ENCODE measurements at regions not wholly inside any gene's neighbourhood (a gene's known extent, or its start where the extent isn't known, plus 50 kb on each side); places are given as distances from the start of the nearest gene placed in this dataset.

DNA sequence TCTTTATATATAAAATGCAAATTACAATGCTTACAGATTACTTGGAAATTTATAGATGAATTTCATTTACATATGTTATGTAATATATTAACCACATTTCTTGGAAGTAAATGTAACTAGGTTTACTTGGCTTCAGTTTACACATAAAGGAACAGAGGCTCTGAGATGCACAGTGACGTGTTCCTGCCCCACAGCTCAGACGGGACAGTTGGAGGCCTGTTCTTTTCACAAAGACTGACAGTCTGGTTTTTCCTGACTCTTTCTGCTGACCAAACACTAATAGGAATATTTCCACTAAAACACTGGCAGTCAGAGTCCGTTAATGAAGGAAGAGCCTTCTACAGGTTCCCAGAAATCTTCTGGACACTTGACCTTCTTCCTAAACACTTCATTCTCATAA, 336.1 kb downstream of the MFSD1 start:
- no peak for DNase-seq

GRCh38 chr3:159139326-159139725, 337.5 kb downstream of the MFSD1 start:
- DNase-seq: no peak

DNA sequence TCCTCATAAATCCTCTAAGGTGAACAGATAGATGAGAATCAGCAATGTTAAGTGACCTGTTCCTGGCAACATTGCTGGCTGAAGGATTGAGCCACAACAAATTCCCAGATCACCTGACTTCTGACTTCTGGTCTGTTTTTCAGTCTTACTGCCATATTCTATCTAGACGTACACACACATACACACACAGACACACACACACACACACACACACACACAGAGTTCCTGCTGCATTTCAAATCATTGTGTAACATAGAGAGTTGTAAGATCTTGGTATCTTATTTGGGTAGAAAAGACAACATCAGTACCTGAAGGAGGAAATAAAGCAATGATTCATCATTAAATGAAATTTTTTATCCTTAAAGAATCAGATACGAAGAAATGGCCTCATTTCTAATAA, 342.6 kb downstream of the MFSD1 start:
- no peak for DNase-seq

- DNase-seq: no peak
Measured at GRCh38 chr3:159144891-159145290, 343.0 kb downstream of the MFSD1 start.

GRCh38 chr3:159146392-159146791, 344.5 kb downstream of the MFSD1 start:
- DNase-seq: no peak

- no peak for DNase-seq
Measured at GRCh38 chr3:159146856-159147435, 345.1 kb downstream of the MFSD1 start.

GRCh38 chr3:159147813-159148212, 346.0 kb downstream of the MFSD1 start:
- no peak for DNase-seq

- no peak for DNase-seq
Measured at GRCh38 chr3:159148466-159148865, 346.6 kb downstream of the MFSD1 start.

- DNase-seq: no peak
Measured at GRCh38 chr3:159149131-159149530, 347.3 kb downstream of the MFSD1 start.

DNA sequence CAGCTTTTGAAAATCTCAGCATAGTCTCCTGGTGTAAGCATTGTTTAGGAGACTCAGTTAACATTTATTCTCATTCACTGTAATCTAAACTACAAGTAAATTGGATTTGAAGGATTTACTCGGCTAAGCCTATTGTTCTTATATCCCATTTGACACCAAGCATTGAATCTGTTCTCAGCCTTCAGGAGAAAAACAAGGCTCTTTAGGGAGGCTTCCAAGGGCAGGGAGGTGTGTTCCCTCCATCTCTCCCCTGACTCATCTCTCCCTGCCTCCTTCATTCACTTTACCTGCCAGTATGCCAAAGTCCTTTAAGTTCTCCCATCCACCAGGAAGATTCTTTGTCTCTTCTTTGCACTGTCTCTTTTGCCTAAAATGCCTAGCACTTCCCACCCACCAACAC, 347.8 kb downstream of the MFSD1 start:
- DNase-seq: no peak

DNA sequence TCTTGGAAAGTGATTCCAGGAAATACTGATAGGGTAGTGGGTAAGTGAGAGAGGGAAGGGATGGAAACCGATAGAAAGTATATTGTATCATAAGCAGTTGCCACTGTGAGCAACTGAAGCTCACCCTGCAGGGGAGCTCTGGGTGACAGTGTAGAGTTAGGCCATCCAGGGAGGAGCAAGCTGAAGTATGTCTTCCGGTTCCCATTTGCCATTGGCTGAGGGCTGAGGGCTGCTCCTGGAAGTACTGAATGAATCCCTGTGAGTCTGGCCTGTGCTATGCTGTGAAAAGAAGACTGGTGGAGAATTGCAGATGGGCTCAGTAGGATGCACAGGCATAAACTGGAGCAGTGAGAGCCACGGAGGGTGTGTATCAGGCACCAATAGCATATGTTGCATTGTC, 348.3 kb downstream of the MFSD1 start:
- DNase-seq: no peak

- DNase-seq: no peak
Measured at GRCh38 chr3:159151130-159151529, 349.3 kb downstream of the MFSD1 start.

- no peak for DNase-seq
Measured at GRCh38 chr3:159157275-159157674, 355.4 kb downstream of the MFSD1 start.

GRCh38 chr3:159158213-159158612, 356.4 kb downstream of the MFSD1 start:
- DNase-seq: no peak

- no peak for DNase-seq
Measured at GRCh38 chr3:159158801-159159200, 356.9 kb downstream of the MFSD1 start.

- DNase-seq: no peak
Measured at GRCh38 chr3:159159546-159159945, 357.7 kb downstream of the MFSD1 start.

DNA sequence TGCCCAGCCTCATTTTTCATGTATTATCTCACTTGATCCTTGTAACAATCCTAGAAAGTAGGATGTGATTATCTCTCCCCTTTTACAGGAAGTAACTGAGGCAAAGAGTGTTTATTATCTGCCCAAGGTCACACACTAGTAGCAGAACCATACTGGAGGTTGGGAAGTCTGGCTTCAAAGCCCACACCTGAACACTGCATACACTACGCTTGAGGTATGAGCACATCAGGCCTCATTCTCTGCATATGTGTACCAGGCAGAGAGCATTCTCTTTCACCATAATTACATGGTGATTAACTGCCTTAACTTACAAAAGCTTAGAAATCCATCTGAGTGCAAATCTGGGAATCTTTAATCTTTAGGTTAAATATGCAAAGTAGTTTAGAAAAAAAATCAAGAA, 361.8 kb downstream of the MFSD1 start:
- DNase-seq: no peak

DNA sequence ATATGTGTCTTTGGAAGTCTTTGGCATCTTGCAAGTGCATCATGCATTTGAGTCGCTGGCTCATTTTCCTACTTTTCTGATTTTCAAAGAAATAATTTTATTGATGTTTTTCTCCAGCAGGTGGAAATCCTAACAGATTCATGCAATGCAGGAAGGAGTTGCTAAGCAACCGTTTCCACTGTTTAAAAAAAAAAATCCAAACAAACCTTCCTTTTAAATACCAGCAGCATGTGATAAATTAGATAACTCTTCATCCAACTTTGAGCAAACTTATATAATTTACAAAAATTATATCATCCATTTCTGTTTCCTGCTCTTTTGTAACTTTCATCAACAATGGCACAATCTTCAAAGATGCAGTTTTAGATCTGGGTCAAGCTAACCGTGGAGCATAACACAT, 364.1 kb downstream of the MFSD1 start:
- DNase-seq: no peak

GRCh38 chr3:159166899-159167586, 365.2 kb downstream of the MFSD1 start:
- no peak for DNase-seq

DNA sequence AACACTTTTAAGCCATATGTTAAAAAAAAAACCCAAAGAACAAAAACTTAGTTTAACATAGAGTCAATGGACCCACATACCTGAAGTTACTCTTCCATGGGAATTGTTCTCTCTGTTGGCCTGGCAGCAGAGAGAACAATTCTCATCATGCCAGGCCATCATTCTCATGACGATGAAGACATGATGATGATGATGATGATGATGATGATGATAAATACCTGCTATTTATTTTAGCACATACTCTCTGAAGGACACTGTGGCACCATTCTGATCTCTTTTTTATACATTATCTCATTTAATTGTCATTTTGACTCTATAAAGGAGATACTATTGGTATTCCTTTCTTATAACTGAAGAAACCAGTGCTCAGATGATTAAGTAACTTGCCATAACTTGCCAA, 366.9 kb downstream of the MFSD1 start:
- no peak for DNase-seq

DNA sequence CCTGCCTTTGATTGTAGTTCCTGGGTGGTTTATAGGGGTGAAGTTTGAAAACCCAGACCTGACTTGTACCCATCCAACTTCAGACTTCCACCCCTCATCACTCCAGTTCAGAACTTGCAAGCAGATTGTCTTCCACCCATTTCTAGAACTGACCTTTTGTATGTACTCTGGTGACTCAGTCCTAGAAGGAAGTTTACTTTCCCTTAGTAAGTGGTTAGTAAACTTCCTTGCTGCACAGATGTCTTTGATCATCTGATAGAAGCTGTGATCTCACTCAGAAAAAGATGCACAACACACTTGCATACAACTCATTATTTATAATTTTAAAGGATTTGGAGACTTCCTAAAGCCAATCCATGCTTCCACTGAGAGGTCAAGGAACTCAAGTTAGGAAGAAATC, 368.0 kb downstream of the MFSD1 start:
- DNase-seq: no peak

GRCh38 chr3:159170436-159171003, 368.7 kb downstream of the MFSD1 start:
- DNase-seq: no peak

GRCh38 chr3:159171333-159171732, 369.5 kb downstream of the MFSD1 start:
- DNase-seq: no peak

DNA sequence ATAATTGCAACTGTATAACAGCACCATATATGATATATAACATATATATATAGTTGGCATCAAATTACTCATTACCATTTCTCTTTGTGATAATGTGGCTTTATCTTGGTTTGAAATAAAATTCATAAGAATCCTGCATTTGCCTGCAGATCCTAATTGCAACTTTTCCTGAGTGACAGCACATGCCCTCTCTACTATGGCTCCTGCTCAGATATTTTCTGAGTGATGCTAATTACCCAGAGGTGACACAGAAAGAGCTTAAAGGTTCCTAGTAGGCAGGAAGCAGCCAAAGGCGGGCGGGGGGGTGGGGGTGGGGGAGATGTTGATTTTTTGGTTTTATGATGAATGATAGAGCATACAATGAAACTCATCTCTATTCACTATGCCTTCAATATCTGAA, 370.6 kb downstream of the MFSD1 start:
- no peak for DNase-seq

Measured in CD4-positive, alpha-beta T cell treated with Interleukin-10 for 1 hour (primary cell).